WTC11 (cell line): ENCODE measurements at regions not wholly inside any gene's neighbourhood (a gene's known extent, or its start where the extent isn't known, plus 50 kb on each side); places are given as distances from the start of the nearest gene placed in this dataset.

Source experiments
- ATAC-seq: fragments of 200-7000 bp; cut with Tn5 transposase; 2 replicates; pipeline ENCODE4 v1.10.0; 2021; ENCODE audit warnings: mild to moderate bottlenecking, moderate library complexity
- CTCF ChIA-PET: fragments of 300-600 bp; sonication (Branson Sonifier 250); formaldehyde crosslinking; loops from one replicate; lab custom pipeline; 2021; ENCODE audit warnings: antibody characterized with exemption; lab: Charles Lee
- POLR2A ChIA-PET: fragments of 350-600 bp; sonication (Branson Sonifier 250); formaldehyde crosslinking; loops from one replicate; lab custom pipeline; 2021; ENCODE audit warnings: antibody characterized with exemption; lab: Charles Lee
- DNase-seq: peaks from one replicate; pipeline ENCODE4 v3.0.0; 2021; ENCODE audit warnings: low spot score
- H3K27ac Mint-ChIP-seq: 2 replicates; pipeline ENCODE4 v1.8.0; 2021; ENCODE audit warnings: mixed read lengths
- H3K27me3 Mint-ChIP-seq: 2 replicates; pipeline ENCODE4 v1.8.0; 2021; ENCODE audit warnings: low read depth, mild to moderate bottlenecking, moderate library complexity, mixed read lengths
- H3K36me3 Mint-ChIP-seq: 2 replicates; pipeline ENCODE4 v1.8.0; 2021; ENCODE audit warnings: mixed read lengths
- H3K4me1 Mint-ChIP-seq: 2 replicates; pipeline ENCODE4 v1.8.0; 2022; ENCODE audit warnings: mixed read lengths
- H3K4me3 Mint-ChIP-seq: 2 replicates; pipeline ENCODE4 v1.8.0; 2021; ENCODE audit warnings: mild to moderate bottlenecking, moderate library complexity, mixed read lengths
- H3K9me3 Mint-ChIP-seq: 2 replicates; pipeline ENCODE4 v1.8.0; 2021; ENCODE audit warnings: mixed read lengths
- ESRRA ChIP-seq: sonication (generic); formaldehyde crosslinking; IDR thresholded peaks from 2 replicates; pipeline ENCODE4 v1.8.1; 2022; ENCODE audit warnings: mild to moderate bottlenecking, missing genetic modification reagents, borderline replicate concordance
- FOXK1 ChIP-seq: sonication (generic); formaldehyde crosslinking; IDR thresholded peaks from 2 replicates; pipeline ENCODE4 v1.8.0; 2022; ENCODE audit warnings: mild to moderate bottlenecking, moderate library complexity, missing genetic modification reagents
- FOXP1 ChIP-seq: sonication (generic); formaldehyde crosslinking; IDR thresholded peaks from 2 replicates; pipeline ENCODE4 v1.8.0; 2022; ENCODE audit warnings: missing genetic modification reagents, mild to moderate bottlenecking, moderate library complexity, borderline replicate concordance
- JAZF1 ChIP-seq: fragments of 250-450 bp; sonication (Bioruptor Pico); IDR thresholded peaks from 2 replicates; pipeline ENCODE4 v1.9.0; 2021; ENCODE audit warnings: moderate library complexity, mild to moderate bottlenecking, inconsistent platforms
- JUN ChIP-seq: sonication (generic); formaldehyde crosslinking; IDR thresholded peaks from 2 replicates; pipeline ENCODE4 v1.8.0; 2023; ENCODE audit warnings: mild to moderate bottlenecking, missing genetic modification reagents
- NR3C1 ChIP-seq: sonication (generic); formaldehyde crosslinking; conservative IDR thresholded peaks from 2 replicates; pipeline ENCODE4 v1.8.1; 2023; ENCODE audit warnings: low read depth, mild to moderate bottlenecking, missing genetic modification reagents
- ZNF232 ChIP-seq: sonication (generic); formaldehyde crosslinking; IDR thresholded peaks from 2 replicates; pipeline ENCODE4 v1.8.0; 2022; ENCODE audit warnings: mild to moderate bottlenecking, missing genetic modification reagents
- ZNF423 ChIP-seq: fragments of 250-450 bp; sonication (Bioruptor Pico); IDR thresholded peaks from 2 replicates; pipeline ENCODE4 v2.1.2; 2022; ENCODE audit warnings: mild to moderate bottlenecking, moderate library complexity
- TF ChIP-seq, protein P1 (sequence below): sonication (generic); formaldehyde crosslinking; IDR thresholded peaks from 2 replicates; pipeline ENCODE4 v1.8.1; 2023; ENCODE audit warnings: mild to moderate bottlenecking, missing genetic modification reagents, moderate library complexity
- TF ChIP-seq, protein P2 (sequence below): fragments of 250-450 bp; sonication (Bioruptor Pico); IDR thresholded peaks from 2 replicates; pipeline ENCODE4 v1.9.0; 2021; ENCODE audit warnings: moderate library complexity, mild to moderate bottlenecking, inconsistent platforms, borderline replicate concordance
- TF ChIP-seq, protein P3 (sequence below): sonication (generic); formaldehyde crosslinking; IDR thresholded peaks from 2 replicates; pipeline ENCODE4 v1.8.1; 2023; ENCODE audit warnings: mild to moderate bottlenecking, missing genetic modification reagents, borderline replicate concordance
- TF ChIP-seq, protein P4 (sequence below): sonication (generic); formaldehyde crosslinking; IDR thresholded peaks from 2 replicates; pipeline ENCODE4 v1.8.0; 2023; ENCODE audit warnings: mild to moderate bottlenecking, missing genetic modification reagents

DNA sequence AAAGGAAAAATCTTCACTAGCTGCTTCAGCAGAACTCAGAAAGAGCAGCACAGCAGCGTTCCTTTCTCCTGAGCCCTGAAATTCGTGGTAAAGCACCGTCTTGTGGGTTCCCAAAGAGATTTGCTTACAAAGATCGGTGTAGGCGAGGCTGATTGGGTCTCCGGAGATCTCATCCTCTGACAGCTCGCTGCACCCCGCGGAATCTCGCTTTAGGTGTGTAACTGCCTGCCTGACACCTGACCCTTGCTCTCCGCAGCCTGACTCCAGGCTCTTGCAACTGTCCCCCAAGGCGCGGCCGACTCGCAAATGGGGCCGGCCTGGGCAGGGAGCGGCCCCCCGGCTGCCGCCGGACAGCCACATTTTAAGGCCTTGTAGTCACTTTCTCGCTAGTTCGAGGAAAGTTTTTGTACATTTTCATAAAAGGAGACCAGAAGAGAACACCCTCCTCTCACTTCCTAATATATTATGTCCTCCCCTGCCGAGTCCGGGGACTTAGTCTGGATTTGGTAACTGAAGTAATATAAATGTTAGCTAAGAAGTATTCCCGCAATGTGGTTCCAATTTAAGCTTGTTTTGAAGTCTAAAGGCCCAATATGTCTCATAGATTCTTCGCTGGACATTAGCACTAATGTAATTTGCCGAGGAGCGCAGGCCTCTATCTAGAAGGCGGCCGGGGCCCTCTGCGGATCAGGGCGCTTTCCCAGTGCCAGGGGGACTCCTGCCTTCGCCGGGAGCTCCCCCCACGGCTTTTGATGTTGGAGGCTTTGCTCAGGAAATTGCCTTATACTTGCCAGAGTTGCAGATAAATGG is 177.3 kb upstream of the CDKN3 start:
- Mint-ChIP-seq H3K4me3 (peak overlapping the region; percentile 84), H3K9me3 (no peaks in the 10 kb centered on the region), H3K4me1 (peaks cover 34% of the 10 kb centered on the region), H3K36me3 (no peaks in the 10 kb centered on the region), H3K27ac (no peak overlapping the region), H3K27me3 (peaks cover 64% of the 10 kb centered on the region)
- CTCF ChIA-PET = interaction anchor here (0.5 to 3.7 kb wide), 13 partner anchors 22 to 680 kb away, joined by 3 to 31 read pairs (median 5); partner anchors contain the start of gene BMP4
- ATAC-seq = peak; percentile 78
- peak; percentile 65 for DNase-seq
- POLR2A ChIA-PET = interaction anchor here (1.3 kb wide), 1 partner anchor 263 kb away, joined by 3 read pairs; the partner anchor contains the start of gene BMP4
- TF ChIP-seq, protein P1, sequence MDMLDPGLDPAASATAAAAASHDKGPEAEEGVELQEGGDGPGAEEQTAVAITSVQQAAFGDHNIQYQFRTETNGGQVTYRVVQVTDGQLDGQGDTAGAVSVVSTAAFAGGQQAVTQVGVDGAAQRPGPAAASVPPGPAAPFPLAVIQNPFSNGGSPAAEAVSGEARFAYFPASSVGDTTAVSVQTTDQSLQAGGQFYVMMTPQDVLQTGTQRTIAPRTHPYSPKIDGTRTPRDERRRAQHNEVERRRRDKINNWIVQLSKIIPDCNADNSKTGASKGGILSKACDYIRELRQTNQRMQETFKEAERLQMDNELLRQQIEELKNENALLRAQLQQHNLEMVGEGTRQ (CRISPR knock-in tag) = 0 out of 2 replicates have a peak, but pooled peaks have one; percentile 14
- TF ChIP-seq JAZF1 (CRISPR knock-in tag) = no peak
- no peak for TF ChIP-seq NR3C1
- TF ChIP-seq ZNF423 = no peak
- TF ChIP-seq, protein P2, sequence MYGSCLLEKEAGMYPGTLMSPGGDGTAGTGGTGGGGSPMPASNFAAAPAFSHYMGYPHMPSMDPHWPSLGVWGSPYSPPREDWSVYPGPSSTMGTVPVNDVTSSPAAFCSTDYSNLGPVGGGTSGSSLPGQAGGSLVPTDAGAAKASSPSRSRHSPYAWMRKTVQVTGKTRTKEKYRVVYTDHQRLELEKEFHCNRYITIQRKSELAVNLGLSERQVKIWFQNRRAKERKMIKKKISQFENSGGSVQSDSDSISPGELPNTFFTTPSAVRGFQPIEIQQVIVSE = no peak
- TF ChIP-seq, protein P3, sequence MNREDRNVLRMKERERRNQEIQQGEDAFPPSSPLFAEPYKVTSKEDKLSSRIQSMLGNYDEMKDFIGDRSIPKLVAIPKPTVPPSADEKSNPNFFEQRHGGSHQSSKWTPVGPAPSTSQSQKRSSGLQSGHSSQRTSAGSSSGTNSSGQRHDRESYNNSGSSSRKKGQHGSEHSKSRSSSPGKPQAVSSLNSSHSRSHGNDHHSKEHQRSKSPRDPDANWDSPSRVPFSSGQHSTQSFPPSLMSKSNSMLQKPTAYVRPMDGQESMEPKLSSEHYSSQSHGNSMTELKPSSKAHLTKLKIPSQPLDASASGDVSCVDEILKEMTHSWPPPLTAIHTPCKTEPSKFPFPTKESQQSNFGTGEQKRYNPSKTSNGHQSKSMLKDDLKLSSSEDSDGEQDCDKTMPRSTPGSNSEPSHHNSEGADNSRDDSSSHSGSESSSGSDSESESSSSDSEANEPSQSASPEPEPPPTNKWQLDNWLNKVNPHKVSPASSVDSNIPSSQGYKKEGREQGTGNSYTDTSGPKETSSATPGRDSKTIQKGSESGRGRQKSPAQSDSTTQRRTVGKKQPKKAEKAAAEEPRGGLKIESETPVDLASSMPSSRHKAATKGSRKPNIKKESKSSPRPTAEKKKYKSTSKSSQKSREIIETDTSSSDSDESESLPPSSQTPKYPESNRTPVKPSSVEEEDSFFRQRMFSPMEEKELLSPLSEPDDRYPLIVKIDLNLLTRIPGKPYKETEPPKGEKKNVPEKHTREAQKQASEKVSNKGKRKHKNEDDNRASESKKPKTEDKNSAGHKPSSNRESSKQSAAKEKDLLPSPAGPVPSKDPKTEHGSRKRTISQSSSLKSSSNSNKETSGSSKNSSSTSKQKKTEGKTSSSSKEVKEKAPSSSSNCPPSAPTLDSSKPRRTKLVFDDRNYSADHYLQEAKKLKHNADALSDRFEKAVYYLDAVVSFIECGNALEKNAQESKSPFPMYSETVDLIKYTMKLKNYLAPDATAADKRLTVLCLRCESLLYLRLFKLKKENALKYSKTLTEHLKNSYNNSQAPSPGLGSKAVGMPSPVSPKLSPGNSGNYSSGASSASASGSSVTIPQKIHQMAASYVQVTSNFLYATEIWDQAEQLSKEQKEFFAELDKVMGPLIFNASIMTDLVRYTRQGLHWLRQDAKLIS (CRISPR knock-in tag) = no peak
- TF ChIP-seq JUN (CRISPR knock-in tag) = no peak

DNA sequence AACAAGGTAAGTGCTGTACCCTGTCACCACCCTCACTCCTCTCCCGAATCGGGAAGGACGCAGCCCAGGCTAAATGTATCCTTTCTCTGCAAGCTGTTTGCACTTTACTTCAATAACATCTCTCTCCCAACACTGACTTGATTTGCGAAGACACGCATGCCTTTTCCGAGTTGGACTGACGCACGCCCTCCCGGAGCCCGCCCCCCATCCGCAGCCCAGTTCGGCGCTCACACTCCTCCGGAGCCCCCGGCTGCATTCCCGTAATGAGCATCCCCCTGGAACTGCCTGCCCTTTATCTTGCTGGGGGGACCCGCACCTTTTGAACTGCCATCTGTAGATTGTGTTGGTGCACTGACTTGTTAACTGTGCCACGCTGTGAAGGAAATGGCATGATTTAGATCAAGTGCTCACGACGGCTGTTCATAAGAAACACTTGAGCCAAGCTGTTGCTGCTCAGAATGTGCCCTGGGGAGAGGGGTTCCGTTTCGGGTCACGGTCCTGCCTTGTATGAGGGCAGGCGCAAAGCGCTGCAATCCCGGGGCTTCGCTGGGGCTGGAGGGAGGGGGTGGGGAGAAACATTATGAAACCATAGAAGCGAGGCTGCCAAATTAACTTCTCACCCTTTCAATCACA is 176.6 kb upstream of the CDKN3 start:
- ATAC-seq (peak; percentile 62), DNase-seq (peak; percentile 42)
- H3K4me1 Mint-ChIP-seq = peaks cover 34% of the 10 kb centered on the region
- ChIA-PET CTCF (interaction anchor here (0.6 to 3.7 kb wide), 10 partner anchors 31 to 821 kb away, joined by 3 to 31 read pairs (median 5); partner anchors contain the start of gene BMP4), POLR2A (interaction anchor here (1.3 kb wide), 1 partner anchor 264 kb away, joined by 3 read pairs; the partner anchor contains the start of gene BMP4)
- H3K9me3 Mint-ChIP-seq = no peaks in the 10 kb centered on the region
- 0 out of 2 replicates have a peak, but pooled peaks have one; percentile 32 for TF ChIP-seq FOXP1
- TF ChIP-seq ESRRA (CRISPR knock-in tag) = no peak
- TF ChIP-seq FOXK1 (CRISPR knock-in tag) = no peak
- no peak for TF ChIP-seq ZNF232 (CRISPR knock-in tag)
- TF ChIP-seq, protein P4, sequence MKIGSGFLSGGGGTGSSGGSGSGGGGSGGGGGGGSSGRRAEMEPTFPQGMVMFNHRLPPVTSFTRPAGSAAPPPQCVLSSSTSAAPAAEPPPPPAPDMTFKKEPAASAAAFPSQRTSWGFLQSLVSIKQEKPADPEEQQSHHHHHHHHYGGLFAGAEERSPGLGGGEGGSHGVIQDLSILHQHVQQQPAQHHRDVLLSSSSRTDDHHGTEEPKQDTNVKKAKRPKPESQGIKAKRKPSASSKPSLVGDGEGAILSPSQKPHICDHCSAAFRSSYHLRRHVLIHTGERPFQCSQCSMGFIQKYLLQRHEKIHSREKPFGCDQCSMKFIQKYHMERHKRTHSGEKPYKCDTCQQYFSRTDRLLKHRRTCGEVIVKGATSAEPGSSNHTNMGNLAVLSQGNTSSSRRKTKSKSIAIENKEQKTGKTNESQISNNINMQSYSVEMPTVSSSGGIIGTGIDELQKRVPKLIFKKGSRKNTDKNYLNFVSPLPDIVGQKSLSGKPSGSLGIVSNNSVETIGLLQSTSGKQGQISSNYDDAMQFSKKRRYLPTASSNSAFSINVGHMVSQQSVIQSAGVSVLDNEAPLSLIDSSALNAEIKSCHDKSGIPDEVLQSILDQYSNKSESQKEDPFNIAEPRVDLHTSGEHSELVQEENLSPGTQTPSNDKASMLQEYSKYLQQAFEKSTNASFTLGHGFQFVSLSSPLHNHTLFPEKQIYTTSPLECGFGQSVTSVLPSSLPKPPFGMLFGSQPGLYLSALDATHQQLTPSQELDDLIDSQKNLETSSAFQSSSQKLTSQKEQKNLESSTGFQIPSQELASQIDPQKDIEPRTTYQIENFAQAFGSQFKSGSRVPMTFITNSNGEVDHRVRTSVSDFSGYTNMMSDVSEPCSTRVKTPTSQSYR (CRISPR knock-in tag) = no peak
- peaks cover 64% of the 10 kb centered on the region for H3K27me3 Mint-ChIP-seq
- peak overlapping the region; percentile 84 for H3K4me3 Mint-ChIP-seq
- H3K36me3 Mint-ChIP-seq = no peaks in the 10 kb centered on the region
- no peak overlapping the region for H3K27ac Mint-ChIP-seq
